Peyer's patch (tissue), 4 donors: ENCODE measurements at regions not wholly inside any gene's neighbourhood (a gene's known extent, or its start where the extent isn't known, plus 50 kb on each side); places are given as distances from the start of the nearest gene placed in this dataset.

Experiments
- DNase-seq, 3 donors: peaks; one replicate each; pipeline ENCODE4 v3.0.0-alpha.2; 2017 to 2019
- H3K27ac ChIP-seq, 4 donors: fragments of 200-600 bp; sonication (generic); one replicate each; pipeline ENCODE4 v1.5.1; 2016 to 2019
- H3K27me3 ChIP-seq, 2 donors: fragments of 200-600 bp; sonication (generic); one replicate each; pipeline ENCODE4 v1.5.1; 2019
- H3K36me3 ChIP-seq, 3 donors: fragments of 200-600 bp; sonication (generic); one replicate each; pipeline ENCODE4 v1.5.1; 2016 to 2019
- H3K4me1 ChIP-seq, 4 donors: fragments of 200-600 bp; sonication (generic); one replicate each; pipeline ENCODE4 v1.5.1; 2016 to 2019
- H3K4me3 ChIP-seq, 4 donors: fragments of 200-600 bp; sonication (generic); 1 replicate in 3 of 4; 2 replicates in 1 of 4; pipeline ENCODE4 v1.5.1; 2016 to 2019; ENCODE audit warnings: mild to moderate bottlenecking in 1 of 4
- H3K9me3 ChIP-seq, 4 donors: fragments of 200-600 bp; sonication (generic); one replicate each; pipeline ENCODE4 v1.5.1; 2016 to 2019; ENCODE audit warnings: mild to moderate bottlenecking in 1 of 4
- CTCF ChIP-seq, 6 experiments: fragments of 450-650 bp in 4 of 6; fragments of 200-600 bp in 2 of 6; sonication (generic) in 1 of 6; IDR thresholded peaks; one replicate each; pipeline ENCODE4 v1.5.1; 2017 to 2019; ENCODE audit warnings: antibody characterized with exemption in 6 of 6, mild to moderate bottlenecking in 3 of 6, moderate library complexity in 1 of 6
- POLR2A ChIP-seq, 2 donors: fragments of 450-650 bp; IDR thresholded peaks; one replicate each; pipeline ENCODE4 v1.5.1; 2017; ENCODE audit warnings: antibody characterized with exemption in 2 of 2, mild to moderate bottlenecking in 2 of 2, moderate library complexity in 2 of 2

- H3K36me3 ChIP-seq = no peaks in the 10 kb centered on the region
- TF ChIP-seq POLR2A (IDR thresholded peaks at IDR 0.05) = no peak
- no peak for TF ChIP-seq CTCF (IDR thresholded peaks at IDR 0.05)
- H3K27me3 ChIP-seq = no peaks in the 10 kb centered on the region
- H3K27ac ChIP-seq = no peak overlapping the region
- no peaks in the 10 kb centered on the region for H3K9me3 ChIP-seq
- H3K4me3 ChIP-seq = no peak overlapping the region
- no peak for DNase-seq
- no peaks in the 10 kb centered on the region for H3K4me1 ChIP-seq
Measured at GRCh38 chr14:86973177-86973576, 1019.8 kb downstream of the GALC start.

GRCh38 chr14:86971292-86971691, 1021.7 kb downstream of the GALC start:
- no peaks in the 10 kb centered on the region for H3K9me3 ChIP-seq
- no peak overlapping the region for H3K27ac ChIP-seq
- H3K4me1 ChIP-seq = no peaks in the 10 kb centered on the region
- no peaks in the 10 kb centered on the region for H3K27me3 ChIP-seq
- no peaks in the 10 kb centered on the region for H3K36me3 ChIP-seq
- no peak overlapping the region for H3K4me3 ChIP-seq
- no peak for DNase-seq
- no peak for TF ChIP-seq CTCF (IDR thresholded peaks at IDR 0.05)
- TF ChIP-seq POLR2A (IDR thresholded peaks at IDR 0.05) = no peak

GRCh38 chr14:86961106-86961716, 1031.8 kb downstream of the GALC start:
- no peak overlapping the region for H3K4me3 ChIP-seq
- no peaks in the 10 kb centered on the region for H3K36me3 ChIP-seq
- no peaks in the 10 kb centered on the region for H3K4me1 ChIP-seq
- TF ChIP-seq POLR2A (IDR thresholded peaks at IDR 0.05) (no peak), CTCF (IDR thresholded peaks at IDR 0.05) (no peak)
- DNase-seq = no peak
- H3K27ac ChIP-seq = no peak overlapping the region
- H3K27me3 ChIP-seq = no peaks in the 10 kb centered on the region
- no peaks in the 10 kb centered on the region for H3K9me3 ChIP-seq

- Histone ChIP-seq H3K9me3 (no peaks in the 10 kb centered on the region), H3K27me3 (no peaks in the 10 kb centered on the region), H3K4me3 (no peak overlapping the region), H3K36me3 (no peaks in the 10 kb centered on the region), H3K4me1 (no peaks in the 10 kb centered on the region), H3K27ac (no peak overlapping the region)
- no peak for DNase-seq
- TF ChIP-seq POLR2A (IDR thresholded peaks at IDR 0.05) = no peak
- no peak for TF ChIP-seq CTCF (IDR thresholded peaks at IDR 0.05)
Measured at GRCh38 chr14:86955771-86956354, 1037.1 kb downstream of the GALC start.

- H3K27me3 ChIP-seq = no peaks in the 10 kb centered on the region
- no peak for TF ChIP-seq CTCF (IDR thresholded peaks at IDR 0.05)
- TF ChIP-seq POLR2A (IDR thresholded peaks at IDR 0.05) = no peak
- H3K27ac ChIP-seq = no peak overlapping the region
- H3K4me1 ChIP-seq = no peaks in the 10 kb centered on the region
- no peak for DNase-seq
- H3K36me3 ChIP-seq = no peaks in the 10 kb centered on the region
- no peaks in the 10 kb centered on the region for H3K9me3 ChIP-seq
- H3K4me3 ChIP-seq = no peak overlapping the region
Measured at GRCh38 chr14:86954623-86955022, 1038.4 kb downstream of the GALC start.
